ENCODE measurements at regions not wholly inside any gene's neighbourhood (a gene's known extent, or its start where the extent isn't known, plus 50 kb on each side); places are given as distances from the start of the nearest gene placed in this dataset.

DNA sequence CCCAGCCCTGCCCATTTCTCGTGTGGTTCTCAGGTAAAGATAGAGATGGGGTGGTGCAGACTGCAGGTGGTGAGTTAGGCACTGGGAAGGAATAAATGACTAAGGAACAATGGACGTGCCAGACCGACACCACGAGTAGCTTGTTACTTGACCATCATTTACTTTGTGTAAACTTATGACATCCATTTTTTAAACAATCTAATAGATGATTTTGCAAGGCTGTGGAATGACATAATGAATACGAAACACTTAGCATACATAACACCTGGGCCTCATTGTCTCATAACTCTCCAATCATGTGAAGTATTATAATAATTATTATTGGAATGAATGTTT, 137.3 kb upstream of the CPEB2 start:
- DNase-seq = no peak

DNA sequence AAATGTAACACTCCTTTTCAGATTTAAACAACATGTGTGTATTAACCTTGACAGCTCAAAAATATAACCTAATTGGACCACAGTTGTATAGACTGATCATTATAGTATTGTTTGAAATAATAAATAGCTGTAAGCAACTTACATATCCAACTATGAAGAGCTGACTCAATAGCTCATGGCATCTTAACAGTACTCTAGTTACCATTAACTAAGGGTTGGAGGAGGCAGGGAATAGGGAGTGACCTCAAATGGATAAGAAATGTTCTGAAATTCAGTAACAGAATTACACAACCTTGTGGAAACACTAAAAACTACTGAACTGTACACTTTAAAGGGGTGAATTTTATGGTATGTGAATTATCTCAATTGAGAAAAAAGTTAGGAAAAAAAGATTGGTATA, 136.5 kb upstream of the CPEB2 start:
- no peak for DNase-seq

DNA sequence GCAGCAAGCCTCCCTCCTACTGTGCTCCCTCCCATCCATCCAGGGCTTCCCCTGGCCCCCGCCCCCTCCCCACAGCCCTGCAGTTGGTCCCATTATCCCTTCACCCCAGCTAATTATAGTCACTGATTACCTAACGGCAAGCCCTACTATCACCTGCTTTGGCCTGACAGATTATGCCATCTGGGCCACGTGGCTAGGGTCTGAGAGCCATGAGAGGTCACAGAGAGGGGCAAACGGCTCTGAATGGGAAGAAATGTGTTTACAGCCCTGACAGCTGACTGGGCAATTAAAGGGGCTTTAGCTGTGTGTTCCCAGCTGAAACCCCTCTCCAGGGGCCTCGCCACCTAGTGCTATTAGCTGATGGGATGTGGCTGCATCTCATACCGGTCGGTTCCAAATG, 134.4 kb upstream of the CPEB2 start:
- DNase-seq = no peak

GRCh38 chr4:14868426-14869395, 133.6 kb upstream of the CPEB2 start:
- no peak for DNase-seq

DNA sequence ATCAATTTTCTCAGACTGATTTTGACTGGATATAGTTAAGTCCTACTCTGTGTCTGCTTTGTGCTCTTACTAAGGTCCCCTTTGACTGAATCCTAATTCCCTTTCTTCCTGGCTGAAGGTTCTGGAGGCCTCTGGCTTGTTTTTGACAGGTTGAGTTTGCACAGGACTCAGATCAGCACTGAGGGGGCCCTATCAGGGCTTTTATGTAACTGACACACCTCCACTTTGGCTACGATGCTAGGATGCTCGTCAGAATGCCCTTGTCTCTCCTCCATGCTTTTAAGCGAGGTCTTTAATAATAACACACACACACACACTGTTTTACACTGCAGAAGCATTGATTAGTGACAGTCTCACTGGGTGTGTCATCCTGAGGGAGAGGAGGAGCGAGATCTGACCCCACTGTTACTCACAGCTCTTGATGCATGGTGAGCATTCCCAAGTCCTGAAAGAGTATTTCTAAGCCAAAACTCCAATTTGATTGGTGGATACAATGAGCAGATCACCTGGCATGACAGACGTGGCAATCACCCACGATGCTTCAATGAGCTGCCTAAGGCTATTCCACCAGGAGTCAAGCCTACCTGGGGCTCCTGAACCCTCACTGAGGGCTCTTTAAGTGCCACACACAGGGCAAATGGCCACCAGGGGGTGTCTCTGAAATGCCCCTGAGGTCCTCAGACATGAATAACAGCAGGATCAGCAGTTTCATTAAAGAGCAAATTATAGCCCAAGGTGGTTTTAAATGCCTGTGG, 130.4 kb upstream of the CPEB2 start:
- DNase-seq = no peak

DNA sequence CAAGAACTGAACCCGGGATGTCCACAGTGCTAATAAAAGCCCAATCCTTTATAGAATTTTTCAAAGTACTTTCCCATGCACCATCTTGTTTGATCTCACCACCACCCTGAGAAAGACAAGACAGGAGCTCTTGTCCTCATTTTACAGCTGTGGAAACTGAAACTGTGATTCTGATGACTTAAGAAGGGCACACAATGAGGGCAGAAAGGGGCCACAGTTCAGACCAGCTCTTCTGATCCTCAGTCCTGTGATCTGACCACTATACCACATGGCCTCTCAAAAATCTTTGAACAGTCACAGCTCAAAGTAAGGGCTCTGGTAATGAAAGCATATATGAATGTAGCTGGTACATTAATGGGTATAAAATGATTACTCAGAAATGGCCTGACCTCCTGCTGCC, 127.3 kb upstream of the CPEB2 start:
- DNase-seq = no peak

GRCh38 chr4:14877246-14878225, 124.7 kb upstream of the CPEB2 start:
- no peak for DNase-seq

DNA sequence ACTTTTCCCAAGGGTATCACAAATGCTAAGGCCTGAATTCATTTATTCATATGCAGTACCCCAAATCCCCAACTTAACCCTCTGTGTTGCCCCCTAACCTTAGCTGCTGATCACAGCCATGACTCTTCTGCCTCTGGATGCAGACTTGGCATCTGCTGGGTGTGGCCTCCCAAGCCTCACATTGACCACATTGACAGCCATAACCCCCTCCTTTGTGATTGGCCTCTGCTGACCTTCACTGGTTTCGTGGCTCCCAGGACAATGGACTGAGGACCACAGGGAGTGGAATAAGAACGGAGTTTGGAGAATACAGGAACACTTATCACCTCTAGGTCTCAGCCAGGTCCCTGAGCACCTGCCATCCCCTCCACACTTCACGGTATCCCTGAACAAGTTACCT, 123.6 kb upstream of the CPEB2 start:
- no peak for DNase-seq

GRCh38 chr4:14879683-14880082, 122.6 kb upstream of the CPEB2 start:
- DNase-seq = no peak

- DNase-seq = no peak
Observed at GRCh38 chr4:14880805-14881204, 121.5 kb upstream of the CPEB2 start.

- DNase-seq = no peak
Observed at GRCh38 chr4:14883166-14883565, 119.1 kb upstream of the CPEB2 start.

GRCh38 chr4:14883661-14884060, 118.6 kb upstream of the CPEB2 start:
- no peak for DNase-seq

DNA sequence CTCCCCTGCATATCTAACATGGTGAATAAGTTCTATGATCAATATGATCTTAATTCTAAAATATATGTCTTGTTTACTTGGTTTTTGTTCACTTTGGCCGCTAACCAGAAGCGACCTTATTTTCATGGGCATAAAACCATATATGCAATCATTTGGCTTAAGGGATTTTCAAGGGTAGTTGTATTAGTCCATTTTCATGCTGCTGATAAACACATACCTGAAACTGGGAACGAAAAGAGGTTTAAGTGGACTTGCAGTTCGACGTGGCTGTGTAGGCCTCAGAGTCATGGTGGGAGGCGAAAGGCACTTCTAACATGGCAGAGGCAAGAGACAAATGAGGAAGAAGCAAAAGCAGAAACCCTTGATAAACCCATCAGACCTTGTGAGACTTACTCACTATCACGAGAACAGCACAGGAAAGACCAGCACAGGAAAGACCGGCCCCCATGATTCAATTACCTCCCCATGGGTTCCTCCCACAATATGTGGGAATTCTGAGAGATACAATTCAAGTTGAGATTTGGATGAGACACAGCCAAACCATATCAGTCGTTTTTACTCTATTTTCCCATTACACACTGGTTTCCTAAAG, 114.3 kb upstream of the CPEB2 start:
- DNase-seq = no peak

DNA sequence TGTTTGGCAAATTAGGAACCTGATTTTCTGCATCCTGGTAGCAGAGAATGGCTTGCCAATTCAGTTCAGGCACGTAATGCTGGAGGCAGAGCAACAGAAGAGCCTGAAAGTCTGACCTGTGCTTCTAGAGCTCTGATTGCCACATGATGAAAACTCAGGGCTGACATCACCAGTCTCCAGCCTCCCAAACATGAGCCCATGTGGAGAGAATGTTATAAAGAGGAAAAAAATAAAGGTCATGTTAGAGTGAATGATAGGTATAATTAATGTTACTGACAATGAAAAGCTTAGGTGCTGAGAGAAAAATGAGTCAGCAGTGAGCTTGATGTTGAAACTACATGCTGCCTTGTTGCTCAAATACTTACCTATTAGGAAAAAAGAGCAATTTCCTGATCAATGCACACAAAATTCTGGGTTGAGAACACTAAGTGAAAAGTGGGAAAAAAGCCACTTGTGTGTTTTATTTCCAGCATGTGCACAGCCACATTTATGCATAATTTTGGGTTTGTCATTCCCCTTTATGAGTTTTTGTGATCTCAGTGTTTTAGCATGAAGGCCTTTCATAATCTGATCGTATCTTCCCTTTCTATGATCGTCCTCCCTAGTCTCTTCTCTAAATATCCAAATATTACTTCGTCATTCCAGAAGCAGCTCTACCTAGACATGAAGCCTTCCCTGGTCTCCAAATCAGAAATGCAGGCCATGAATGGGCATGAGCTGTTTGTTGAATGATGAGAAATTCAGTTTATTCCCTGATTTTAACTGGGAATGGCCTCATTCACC, 113.3 kb upstream of the CPEB2 start:
- no peak for DNase-seq

DNA sequence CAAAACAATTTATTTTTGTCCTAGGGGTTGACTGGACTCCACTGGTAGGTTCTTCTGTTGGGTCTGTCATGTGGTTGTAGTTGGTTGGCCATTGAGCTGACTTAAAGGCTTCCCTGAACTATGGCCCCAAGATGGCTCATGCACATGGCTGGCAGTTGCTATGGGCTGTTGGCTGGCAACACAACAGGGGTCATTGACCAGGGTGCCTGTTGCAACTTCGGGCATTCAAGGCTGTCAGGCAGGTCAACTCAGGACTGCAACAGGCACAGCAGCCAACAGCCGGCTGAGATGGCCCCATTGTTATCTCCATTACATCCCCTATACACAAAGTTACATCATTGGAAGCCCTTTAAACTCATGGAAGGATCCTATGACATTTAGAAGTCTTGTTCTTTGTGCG, 109.7 kb upstream of the CPEB2 start:
- no peak for DNase-seq

DNA sequence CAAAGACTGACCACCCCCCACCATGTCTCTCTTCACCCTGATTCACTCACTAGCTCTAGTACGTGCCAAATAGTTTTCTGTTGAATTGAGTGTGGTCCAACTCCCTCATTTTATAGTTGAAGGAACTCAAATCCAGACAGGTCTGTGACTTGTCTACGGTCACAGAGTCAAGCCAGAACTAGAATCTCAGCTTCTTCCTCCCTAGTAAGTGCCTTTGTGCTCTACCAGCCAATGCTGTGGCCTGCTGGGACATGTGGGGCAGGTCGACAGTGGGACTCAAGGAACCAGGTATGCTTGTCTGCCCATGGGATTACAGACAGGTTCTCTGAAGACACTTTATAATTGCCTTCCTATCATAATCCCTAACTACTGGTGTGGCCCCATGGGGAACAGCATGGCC, 108.6 kb upstream of the CPEB2 start:
- DNase-seq = no peak

GRCh38 chr4:14894392-14895292, 107.6 kb upstream of the CPEB2 start:
- no peak for DNase-seq

DNA sequence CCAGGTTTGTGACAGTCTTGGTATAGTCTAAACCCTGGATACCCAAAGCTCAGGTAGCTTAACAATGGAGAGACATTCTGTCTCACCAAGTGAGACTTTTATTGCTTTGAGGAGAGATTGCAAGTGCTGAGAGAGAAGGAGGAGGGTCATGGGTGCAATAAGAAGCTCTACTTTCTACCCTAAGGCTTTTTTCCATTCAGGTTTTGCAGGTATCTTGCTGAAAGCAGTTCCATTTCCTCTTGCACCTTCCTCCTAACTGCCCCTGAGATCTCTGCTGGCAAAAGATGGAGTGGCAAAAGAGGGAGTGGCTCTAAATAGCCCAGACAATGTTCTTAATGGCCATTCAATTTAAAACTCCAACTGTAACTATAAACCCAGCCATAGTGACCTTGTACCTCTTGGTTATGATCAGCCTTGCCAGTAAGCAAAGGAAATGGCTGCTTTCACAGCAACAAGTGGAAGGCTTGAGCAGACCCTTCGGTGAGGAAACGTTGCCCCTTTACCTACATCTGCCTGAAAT, 105.6 kb upstream of the CPEB2 start:
- no peak for DNase-seq

- DNase-seq = no peak
Observed at GRCh38 chr4:14897217-14897616, 105.1 kb upstream of the CPEB2 start.

DNA sequence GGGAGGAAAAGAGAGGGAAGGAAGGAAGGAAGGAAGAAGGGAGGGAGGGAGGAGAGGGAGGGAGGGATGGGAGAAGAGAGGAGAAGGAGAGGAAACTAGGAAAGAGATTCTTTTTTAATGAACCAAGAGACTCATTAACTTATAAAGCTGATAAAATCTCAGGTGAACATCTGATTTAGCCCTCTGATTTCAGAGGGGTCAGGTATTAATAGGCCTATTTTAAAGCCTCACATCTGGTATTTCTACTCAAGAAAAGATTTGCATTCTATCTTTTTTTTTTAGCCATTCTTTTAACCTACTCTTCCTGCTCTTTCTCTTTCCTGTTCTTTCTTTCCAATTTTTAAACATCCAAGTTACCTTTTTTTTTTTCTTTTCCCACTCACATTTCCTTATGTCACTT, 103.3 kb upstream of the CPEB2 start:
- no peak for DNase-seq

- DNase-seq = no peak
Observed at GRCh38 chr4:14902342-14902741, 99.9 kb upstream of the CPEB2 start.
